ENCODE measurements at regions not wholly inside any gene's neighbourhood (a gene's known extent, or its start where the extent isn't known, plus 50 kb on each side); places are given as distances from the start of the nearest gene placed in this dataset.

DNA sequence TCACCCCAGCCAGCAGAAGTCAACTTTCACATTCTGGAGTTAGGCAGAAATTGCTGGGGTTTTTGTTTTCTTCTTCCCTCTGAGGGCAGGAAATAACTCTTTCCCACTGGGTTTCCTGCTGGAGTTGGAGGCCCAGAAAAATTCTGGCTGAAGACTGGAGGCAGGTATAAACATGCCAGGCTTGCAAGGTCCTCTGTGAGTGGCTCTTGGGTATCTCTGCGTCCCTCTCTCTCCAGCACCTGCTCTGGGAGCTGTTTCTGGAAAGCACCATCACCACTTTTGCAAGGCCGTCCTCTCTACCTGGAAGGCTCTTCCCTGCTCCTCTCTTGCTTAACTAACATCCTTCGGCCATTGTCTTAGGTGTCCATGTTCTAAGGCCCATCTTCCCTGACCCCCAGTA is 91.0 kb downstream of the MCFD2 start:
- no peaks in the 10 kb centered on the region for H3K36me3 ChIP-seq (ENCODE audit: control insufficient read depth, insufficient read depth, low read length)
- no peaks in the 10 kb centered on the region for H3K4me1 ChIP-seq (ENCODE audit: control insufficient read depth, insufficient read depth, low read length)
- H3K27ac ChIP-seq (ENCODE audit: low read length), result no peak overlapping the region
- DNase-seq, result no peak
- WGBS (ENCODE audit: insufficient coverage), result 94% methylated on average over 3 of the region's 3 CpGs
- H3K4me3 ChIP-seq (ENCODE audit: low read length), result no peak overlapping the region
- no peaks in the 10 kb centered on the region for H3K27me3 ChIP-seq (ENCODE audit: control insufficient read depth, insufficient read depth, low read length)
- no peaks in the 10 kb centered on the region for H3K9me3 ChIP-seq (replicated peaks; ENCODE audit: control insufficient read depth, low read depth, low read length)

DNA sequence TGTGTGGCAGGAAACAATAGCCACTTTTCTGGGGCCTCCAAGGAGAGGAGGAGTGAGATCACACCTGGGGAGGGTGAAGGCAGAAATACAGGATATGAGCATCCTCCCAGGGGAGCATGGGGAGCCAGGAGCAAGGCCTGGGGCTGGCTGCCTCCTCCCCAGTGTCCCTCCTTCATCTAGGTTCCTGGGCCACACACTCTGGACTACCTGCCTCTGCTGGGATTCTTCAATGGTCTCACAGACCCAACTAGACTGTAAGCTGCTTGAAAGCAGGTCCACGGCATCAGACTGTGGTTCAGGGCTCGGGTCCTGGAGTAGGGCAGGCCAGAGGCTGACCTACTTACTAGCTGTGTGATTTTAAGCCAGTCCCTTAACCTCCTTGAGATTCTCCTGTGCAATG is 94.0 kb downstream of the MCFD2 start:
- H3K27me3 ChIP-seq (ENCODE audit: control insufficient read depth, insufficient read depth, low read length), result no peaks in the 10 kb centered on the region
- H3K4me3 ChIP-seq (ENCODE audit: low read length), result no peak overlapping the region
- H3K27ac ChIP-seq (ENCODE audit: low read length), result no peak overlapping the region
- DNase-seq, result no peak
- 94% methylated on average over 2 of the region's 2 CpGs for WGBS (ENCODE audit: insufficient coverage)
- peaks cover 10% of the 10 kb centered on the region for H3K4me1 ChIP-seq (ENCODE audit: control insufficient read depth, insufficient read depth, low read length)
- no peaks in the 10 kb centered on the region for H3K36me3 ChIP-seq (ENCODE audit: control insufficient read depth, insufficient read depth, low read length)
- H3K9me3 ChIP-seq (replicated peaks; ENCODE audit: control insufficient read depth, low read depth, low read length), result no peaks in the 10 kb centered on the region

DNA sequence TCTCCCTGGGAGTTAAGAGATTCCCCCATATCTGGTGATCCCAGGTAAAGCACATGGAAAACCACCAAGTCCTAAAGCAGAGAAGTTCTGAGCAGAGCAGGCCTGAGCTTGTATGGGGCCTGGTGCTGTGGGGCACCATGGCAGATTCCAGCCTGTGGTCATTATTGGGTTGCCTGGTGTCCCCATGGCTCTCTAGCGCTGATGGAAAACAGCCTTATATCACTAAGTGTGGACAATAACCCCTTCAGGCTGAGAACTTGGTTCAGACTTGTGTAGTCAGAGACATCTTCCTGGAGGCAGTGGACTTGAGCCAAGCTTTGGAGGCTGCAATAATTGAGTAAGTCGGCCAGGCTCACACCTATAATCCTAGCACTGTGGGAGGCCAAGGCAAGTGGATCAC is 96.8 kb downstream of the MCFD2 start:
- WGBS (ENCODE audit: insufficient coverage), result no CpG with 5 or more reads among the region's 2 CpGs
- no peak overlapping the region for H3K27ac ChIP-seq (ENCODE audit: low read length)

DNA sequence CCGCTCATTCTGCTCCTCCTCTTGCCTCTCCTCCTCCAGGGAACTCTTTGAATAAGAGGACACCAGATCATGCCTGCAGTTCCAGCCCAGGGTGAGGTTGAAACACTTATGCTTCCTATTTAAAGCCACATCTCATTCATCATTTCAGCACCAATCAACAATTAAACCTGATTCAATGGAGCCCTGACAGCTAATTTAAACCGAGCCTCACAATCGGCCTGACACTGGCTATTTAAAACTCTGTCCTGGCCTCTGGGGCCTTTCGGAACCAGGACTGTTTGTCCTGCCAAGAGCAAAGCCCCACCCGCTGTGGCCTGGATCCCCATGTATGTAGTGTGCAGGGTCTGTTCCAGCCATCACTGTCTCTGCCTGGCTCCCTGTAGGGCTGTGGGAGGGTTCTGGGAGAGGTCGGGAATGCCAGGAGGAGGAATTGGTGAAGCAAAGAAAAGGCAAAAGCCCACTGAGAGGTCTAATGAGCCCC is 97.4 kb downstream of the MCFD2 start:
- H3K4me1 ChIP-seq (ENCODE audit: control insufficient read depth, insufficient read depth, low read length), result peaks cover 24% of the 10 kb centered on the region
- no peak overlapping the region for H3K27ac ChIP-seq (ENCODE audit: low read length)
- 36% methylated on average over 5 of the region's 6 CpGs for WGBS (ENCODE audit: insufficient coverage)

More for the DNA sequence above, 96.8 kb downstream of the MCFD2 start:
- Histone ChIP-seq H3K36me3 (ENCODE audit: control insufficient read depth, insufficient read depth, low read length) (no peaks in the 10 kb centered on the region), H3K27me3 (ENCODE audit: control insufficient read depth, insufficient read depth, low read length) (no peaks in the 10 kb centered on the region), H3K4me3 (ENCODE audit: low read length) (no peak overlapping the region), H3K4me1 (ENCODE audit: control insufficient read depth, insufficient read depth, low read length) (peaks cover 22% of the 10 kb centered on the region), H3K9me3 (replicated peaks; ENCODE audit: control insufficient read depth, low read depth, low read length) (no peaks in the 10 kb centered on the region)
- no peak for DNase-seq

DNA sequence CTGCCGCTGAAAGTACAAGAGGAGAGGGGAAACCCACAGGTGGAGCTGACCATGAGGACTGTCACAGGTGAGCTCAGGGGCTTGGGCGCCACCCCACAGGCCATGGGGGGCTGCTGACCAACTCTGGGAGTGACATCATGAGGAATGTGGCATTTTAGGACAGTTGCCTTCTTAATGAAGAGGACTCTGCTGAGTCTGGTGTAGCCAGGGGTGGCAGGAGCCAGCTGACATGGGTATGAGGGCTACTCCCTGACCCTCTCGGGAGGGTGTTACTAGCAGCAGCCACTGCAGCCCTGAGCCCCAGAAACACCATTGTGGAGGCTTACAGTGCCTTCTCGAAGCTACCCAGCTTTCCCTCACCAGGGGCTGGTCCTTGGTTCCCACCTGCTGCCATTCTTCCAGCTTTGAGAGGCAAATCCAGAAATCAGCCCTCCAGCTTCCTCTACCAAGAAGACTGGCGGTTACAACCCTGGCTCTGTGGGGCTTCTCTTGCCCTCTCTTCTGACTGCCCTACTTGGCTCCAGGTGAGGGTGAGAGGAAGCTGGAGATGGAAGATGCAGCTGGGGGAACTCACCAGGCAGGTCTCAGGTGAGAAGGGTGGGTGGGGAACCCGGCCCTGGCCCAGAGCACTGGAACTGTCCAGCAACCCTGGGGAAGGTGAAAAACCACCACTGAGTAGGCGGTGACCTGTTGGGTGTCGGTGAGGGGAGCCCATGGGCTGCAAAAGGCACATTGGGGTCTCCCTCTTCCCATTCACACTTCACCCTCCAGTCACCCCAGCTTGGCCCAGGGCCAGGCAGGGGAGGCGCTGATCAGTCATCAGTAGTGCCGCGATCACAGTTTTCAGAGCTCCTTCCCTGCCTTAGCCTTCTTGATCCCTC is 98.5 kb downstream of the MCFD2 start:
- no peaks in the 10 kb centered on the region for H3K9me3 ChIP-seq (replicated peaks; ENCODE audit: control insufficient read depth, low read depth, low read length)
- H3K4me1 ChIP-seq (ENCODE audit: control insufficient read depth, insufficient read depth, low read length), result peaks cover 35% of the 10 kb centered on the region
- no peak for DNase-seq
- no peak overlapping the region for H3K27ac ChIP-seq (ENCODE audit: low read length)
- H3K36me3 ChIP-seq (ENCODE audit: control insufficient read depth, insufficient read depth, low read length), result no peaks in the 10 kb centered on the region
- no peak overlapping the region for H3K4me3 ChIP-seq (ENCODE audit: low read length)
- H3K27me3 ChIP-seq (ENCODE audit: control insufficient read depth, insufficient read depth, low read length), result no peaks in the 10 kb centered on the region
- 89% methylated on average over 3 of the region's 11 CpGs for WGBS (ENCODE audit: insufficient coverage)

More for the DNA sequence above, 97.4 kb downstream of the MCFD2 start:
- DNase-seq, result peak; percentile 56
- no peaks in the 10 kb centered on the region for H3K9me3 ChIP-seq (replicated peaks; ENCODE audit: control insufficient read depth, low read depth, low read length)
- no peak overlapping the region for H3K4me3 ChIP-seq (ENCODE audit: low read length)
- H3K27me3 ChIP-seq (ENCODE audit: control insufficient read depth, insufficient read depth, low read length), result no peaks in the 10 kb centered on the region
- no peaks in the 10 kb centered on the region for H3K36me3 ChIP-seq (ENCODE audit: control insufficient read depth, insufficient read depth, low read length)

DNA sequence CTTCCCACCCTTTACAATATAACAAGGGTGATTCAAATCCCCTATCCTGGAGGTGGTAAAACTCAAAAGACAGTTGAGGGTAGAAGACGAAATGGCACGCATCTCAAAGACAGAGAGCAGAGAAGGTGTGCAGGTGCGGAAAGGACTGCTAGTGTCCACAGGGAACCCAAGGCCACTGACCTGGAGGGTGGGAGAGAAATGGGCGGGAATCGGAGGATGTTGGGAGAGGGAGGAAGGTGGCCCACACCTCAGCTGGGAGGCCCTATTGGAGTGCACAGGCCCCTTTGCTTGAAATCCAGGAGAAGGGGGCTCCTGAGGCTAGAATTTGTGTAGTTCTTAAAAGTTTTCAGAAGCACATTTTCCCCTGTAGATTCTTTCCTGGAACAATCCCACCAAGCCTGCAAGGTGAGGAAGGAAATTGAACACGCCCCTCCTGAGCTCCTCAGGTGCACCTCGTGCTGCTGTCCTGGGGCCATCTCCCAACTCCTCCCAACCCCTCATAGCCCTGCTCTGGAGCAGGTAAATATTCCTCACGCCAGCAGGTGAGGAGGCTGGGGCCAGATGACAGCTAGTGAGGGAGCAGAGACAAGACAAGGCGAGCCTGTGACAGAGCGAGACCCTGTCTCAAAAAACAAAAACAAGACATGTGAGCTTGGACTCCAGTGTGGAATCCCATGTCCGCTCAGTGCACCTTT is 99.3 kb downstream of the MCFD2 start:
- no peaks in the 10 kb centered on the region for H3K9me3 ChIP-seq (replicated peaks; ENCODE audit: control insufficient read depth, low read depth, low read length)
- WGBS (ENCODE audit: insufficient coverage), result 89% methylated on average over 7 of the region's 11 CpGs
- no peak for DNase-seq
- H3K4me3 ChIP-seq (ENCODE audit: low read length), result no peak overlapping the region
- no peaks in the 10 kb centered on the region for H3K36me3 ChIP-seq (ENCODE audit: control insufficient read depth, insufficient read depth, low read length)
- H3K4me1 ChIP-seq (ENCODE audit: control insufficient read depth, insufficient read depth, low read length), result peaks cover 43% of the 10 kb centered on the region
- no peak overlapping the region for H3K27ac ChIP-seq (ENCODE audit: low read length)
- no peaks in the 10 kb centered on the region for H3K27me3 ChIP-seq (ENCODE audit: control insufficient read depth, insufficient read depth, low read length)

DNA sequence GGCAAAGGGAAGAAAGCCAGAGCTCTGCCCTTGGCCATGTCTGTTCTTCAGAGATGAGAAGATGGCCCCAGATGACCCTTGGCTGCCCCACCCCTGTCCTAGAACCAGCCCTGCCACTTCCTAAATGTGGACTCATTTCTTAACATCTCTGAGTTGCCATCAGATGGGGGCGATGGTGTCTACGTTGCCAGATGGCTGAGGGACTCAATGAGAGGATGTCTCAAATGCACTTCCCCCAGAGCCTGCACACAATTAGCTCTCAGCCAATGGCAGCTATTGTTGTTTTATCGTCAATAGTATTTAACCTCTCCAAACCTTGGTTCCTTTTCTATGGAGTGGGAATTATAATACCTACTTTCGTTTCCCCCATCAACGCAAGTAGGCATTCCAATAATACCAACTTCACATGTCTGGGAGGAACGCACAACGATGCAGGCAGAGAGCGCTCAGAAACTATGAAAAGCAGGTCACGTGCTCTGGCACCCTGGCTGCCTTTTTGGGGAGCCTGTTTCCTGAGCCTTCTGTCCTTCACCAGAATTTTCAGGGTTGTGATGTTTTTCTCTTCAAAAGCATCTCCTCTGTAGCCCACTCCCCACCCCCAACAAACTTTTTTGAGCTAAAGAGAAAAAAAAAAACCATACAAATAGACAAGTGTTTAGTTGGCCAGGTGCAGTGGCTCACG is 100.3 kb downstream of the MCFD2 start:
- WGBS (ENCODE audit: insufficient coverage), result 95% methylated on average over 4 of the region's 10 CpGs
- Histone ChIP-seq H3K36me3 (ENCODE audit: control insufficient read depth, insufficient read depth, low read length) (no peaks in the 10 kb centered on the region), H3K27ac (ENCODE audit: low read length) (no peak overlapping the region), H3K4me1 (ENCODE audit: control insufficient read depth, insufficient read depth, low read length) (peaks cover 43% of the 10 kb centered on the region), H3K9me3 (replicated peaks; ENCODE audit: control insufficient read depth, low read depth, low read length) (no peaks in the 10 kb centered on the region), H3K4me3 (ENCODE audit: low read length) (no peak overlapping the region), H3K27me3 (ENCODE audit: control insufficient read depth, insufficient read depth, low read length) (no peaks in the 10 kb centered on the region)
- no peak for DNase-seq

DNA sequence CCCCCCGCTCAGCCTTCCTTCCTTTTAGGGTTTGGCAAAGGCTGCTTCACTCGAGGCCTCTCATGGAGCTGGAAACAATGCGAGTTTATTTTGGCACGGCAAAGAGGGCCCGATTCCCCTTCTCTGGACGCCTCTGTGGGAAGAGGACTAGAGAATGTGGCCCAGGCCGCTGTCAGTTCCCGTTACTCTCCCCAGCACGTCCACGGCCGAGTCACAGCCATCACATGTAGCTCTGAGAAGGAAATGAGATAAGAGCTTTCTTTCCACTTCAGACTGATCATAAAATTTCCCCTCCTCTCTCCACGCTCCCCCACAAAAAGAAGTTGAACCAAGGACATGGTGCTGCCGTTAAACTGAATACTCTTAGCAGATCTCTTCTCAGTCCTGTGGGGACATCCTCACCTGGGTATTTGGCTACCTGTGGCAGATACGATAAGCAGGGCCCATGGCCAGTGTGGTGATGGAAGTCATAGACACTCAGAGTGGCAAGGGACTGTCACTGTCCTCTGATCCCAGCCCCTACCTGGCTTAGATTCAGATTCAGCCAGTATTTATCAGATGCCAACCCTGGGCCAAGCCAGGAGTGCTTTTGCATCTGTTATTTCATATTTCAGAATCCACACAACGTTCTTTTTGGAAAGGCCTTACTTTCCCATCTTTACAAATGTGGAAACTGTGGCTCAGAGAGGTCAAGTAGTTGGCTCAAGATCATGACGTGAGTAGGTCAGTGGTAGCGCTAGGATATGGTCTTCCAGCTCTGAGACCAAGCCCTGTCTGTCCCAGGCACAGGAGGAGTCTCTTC is 101.2 kb downstream of the MCFD2 start:
- DNase-seq, result peak; percentile 90
- no peak overlapping the region for H3K4me3 ChIP-seq (ENCODE audit: low read length)
- H3K27ac ChIP-seq (ENCODE audit: low read length), result peak overlapping the region; percentile 54
- peaks cover 43% of the 10 kb centered on the region for H3K4me1 ChIP-seq (ENCODE audit: control insufficient read depth, insufficient read depth, low read length)
- no peaks in the 10 kb centered on the region for H3K36me3 ChIP-seq (ENCODE audit: control insufficient read depth, insufficient read depth, low read length)
- H3K9me3 ChIP-seq (replicated peaks; ENCODE audit: control insufficient read depth, low read depth, low read length), result no peaks in the 10 kb centered on the region
- no peaks in the 10 kb centered on the region for H3K27me3 ChIP-seq (ENCODE audit: control insufficient read depth, insufficient read depth, low read length)
- WGBS (ENCODE audit: insufficient coverage), result 17% methylated on average over 1 of the region's 17 CpGs

DNA sequence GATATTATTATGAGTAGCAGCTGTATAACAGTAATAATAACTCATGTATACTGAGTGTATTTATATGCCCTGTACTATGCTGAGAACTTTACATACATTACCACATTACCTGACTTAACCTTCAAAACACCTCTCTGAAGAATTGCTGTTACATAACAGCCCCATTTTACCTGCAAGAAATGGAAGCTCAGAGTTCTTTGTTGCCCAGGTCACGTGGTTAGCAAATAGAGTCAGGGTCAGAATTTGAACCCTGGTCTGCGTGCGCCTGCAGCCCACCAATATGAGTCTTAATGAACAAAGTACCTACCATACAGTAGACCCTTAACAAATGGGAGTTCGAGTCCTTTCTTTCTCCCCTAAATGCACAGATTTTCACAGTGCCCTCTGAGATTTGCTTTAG is 101.9 kb downstream of the MCFD2 start:
- H3K27ac ChIP-seq (ENCODE audit: low read length), result peak overlapping the region; percentile 54
- H3K4me1 ChIP-seq (ENCODE audit: control insufficient read depth, insufficient read depth, low read length), result peaks cover 43% of the 10 kb centered on the region
- no peak for DNase-seq
- H3K27me3 ChIP-seq (ENCODE audit: control insufficient read depth, insufficient read depth, low read length), result no peaks in the 10 kb centered on the region
- no peaks in the 10 kb centered on the region for H3K36me3 ChIP-seq (ENCODE audit: control insufficient read depth, insufficient read depth, low read length)
- 83% methylated on average over 3 of the region's 4 CpGs for WGBS (ENCODE audit: insufficient coverage)
- no peak overlapping the region for H3K4me3 ChIP-seq (ENCODE audit: low read length)
- no peaks in the 10 kb centered on the region for H3K9me3 ChIP-seq (replicated peaks; ENCODE audit: control insufficient read depth, low read depth, low read length)

Data from muscle of leg (tissue), 3 donors.